ENCODE measurements at regions not wholly inside any gene's neighbourhood (a gene's known extent, or its start where the extent isn't known, plus 50 kb on each side); places are given as distances from the start of the nearest gene placed in this dataset.

DNA sequence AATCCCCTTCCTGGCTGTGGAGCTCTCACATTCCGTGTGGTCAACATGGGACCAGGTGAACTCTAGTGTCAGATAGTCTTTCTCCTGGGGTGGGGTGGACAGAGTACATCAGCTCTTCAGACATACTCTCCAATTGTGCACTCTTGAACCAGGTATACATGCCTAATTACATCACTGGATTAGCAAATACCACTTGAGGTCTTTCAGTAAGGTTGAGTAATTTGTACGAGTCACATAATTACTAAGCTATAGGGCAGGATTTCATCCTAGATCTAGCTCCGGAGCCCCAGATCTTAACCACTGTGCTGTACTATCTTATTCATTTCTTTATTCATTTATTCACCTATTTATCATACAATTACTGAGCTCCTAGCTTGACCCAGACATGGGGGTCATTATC is 821.3 kb downstream of the TFAP2A start:
- TF ChIP-seq FOXP2 (optimal IDR thresholded peaks at IDR 0.05; ENCODE audit: borderline replicate concordance, extremely low read depth, extremely low read length, insufficient read depth) (no peak), POLR2AphosphoS5 (IDR thresholded peaks at IDR 0.05; ENCODE audit: low read depth, low read length) (no peak), TAF1 (IDR thresholded peaks at IDR 0.05; ENCODE audit: borderline replicate concordance, insufficient read depth, low read length) (no peak), SIN3A (IDR thresholded peaks at IDR 0.05; ENCODE audit: borderline replicate concordance, insufficient read depth, low read length) (no peak)
- TF ChIP-seq, protein P1, sequence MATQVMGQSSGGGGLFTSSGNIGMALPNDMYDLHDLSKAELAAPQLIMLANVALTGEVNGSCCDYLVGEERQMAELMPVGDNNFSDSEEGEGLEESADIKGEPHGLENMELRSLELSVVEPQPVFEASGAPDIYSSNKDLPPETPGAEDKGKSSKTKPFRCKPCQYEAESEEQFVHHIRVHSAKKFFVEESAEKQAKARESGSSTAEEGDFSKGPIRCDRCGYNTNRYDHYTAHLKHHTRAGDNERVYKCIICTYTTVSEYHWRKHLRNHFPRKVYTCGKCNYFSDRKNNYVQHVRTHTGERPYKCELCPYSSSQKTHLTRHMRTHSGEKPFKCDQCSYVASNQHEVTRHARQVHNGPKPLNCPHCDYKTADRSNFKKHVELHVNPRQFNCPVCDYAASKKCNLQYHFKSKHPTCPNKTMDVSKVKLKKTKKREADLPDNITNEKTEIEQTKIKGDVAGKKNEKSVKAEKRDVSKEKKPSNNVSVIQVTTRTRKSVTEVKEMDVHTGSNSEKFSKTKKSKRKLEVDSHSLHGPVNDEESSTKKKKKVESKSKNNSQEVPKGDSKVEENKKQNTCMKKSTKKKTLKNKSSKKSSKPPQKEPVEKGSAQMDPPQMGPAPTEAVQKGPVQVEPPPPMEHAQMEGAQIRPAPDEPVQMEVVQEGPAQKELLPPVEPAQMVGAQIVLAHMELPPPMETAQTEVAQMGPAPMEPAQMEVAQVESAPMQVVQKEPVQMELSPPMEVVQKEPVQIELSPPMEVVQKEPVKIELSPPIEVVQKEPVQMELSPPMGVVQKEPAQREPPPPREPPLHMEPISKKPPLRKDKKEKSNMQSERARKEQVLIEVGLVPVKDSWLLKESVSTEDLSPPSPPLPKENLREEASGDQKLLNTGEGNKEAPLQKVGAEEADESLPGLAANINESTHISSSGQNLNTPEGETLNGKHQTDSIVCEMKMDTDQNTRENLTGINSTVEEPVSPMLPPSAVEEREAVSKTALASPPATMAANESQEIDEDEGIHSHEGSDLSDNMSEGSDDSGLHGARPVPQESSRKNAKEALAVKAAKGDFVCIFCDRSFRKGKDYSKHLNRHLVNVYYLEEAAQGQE (IDR thresholded peaks at IDR 0.05; ENCODE audit: insufficient read depth in 1 of 2, low read depth in 2 of 2, low read length in 2 of 2), result no peak

DNA sequence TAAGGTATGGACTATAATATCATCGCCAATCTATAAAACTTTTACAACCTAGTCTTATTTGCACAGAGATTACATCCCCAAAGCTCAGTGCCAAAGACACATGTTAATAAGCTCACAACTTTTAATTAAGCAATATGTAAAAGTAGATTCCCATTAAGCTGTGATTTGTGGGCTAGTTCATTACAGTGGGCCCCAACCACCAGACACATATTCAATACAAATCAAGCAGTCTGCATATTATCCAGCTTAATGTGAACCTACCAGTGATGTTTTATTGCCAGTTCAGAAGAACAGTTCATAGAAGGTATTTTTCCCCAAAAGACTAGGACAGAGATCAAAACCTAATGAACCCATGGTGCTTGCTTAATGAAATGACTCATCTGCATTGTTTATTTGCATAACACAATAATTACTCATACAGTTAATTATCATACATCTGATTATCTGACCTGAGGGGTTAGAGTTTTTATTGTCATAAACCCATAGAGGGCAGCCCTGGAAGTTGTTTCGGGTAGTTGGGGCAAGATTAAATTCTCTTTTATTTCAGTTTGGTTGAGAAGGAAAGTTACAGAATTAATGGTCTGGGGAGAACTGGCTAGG is 831.0 kb downstream of the TFAP2A start:
- TF ChIP-seq POLR2AphosphoS5 (IDR thresholded peaks at IDR 0.05; ENCODE audit: low read depth, low read length), result no peak
- TF ChIP-seq SIN3A (IDR thresholded peaks at IDR 0.05; ENCODE audit: borderline replicate concordance, insufficient read depth, low read length), result no peak
- TF ChIP-seq, protein P1 (IDR thresholded peaks at IDR 0.05; ENCODE audit: insufficient read depth in 1 of 2, low read depth in 2 of 2, low read length in 2 of 2), result no peak
- TF ChIP-seq FOXP2 (optimal IDR thresholded peaks at IDR 0.05; ENCODE audit: borderline replicate concordance, extremely low read depth, extremely low read length, insufficient read depth), result no peak
- no peak for TF ChIP-seq TAF1 (IDR thresholded peaks at IDR 0.05; ENCODE audit: borderline replicate concordance, insufficient read depth, low read length)

DNA sequence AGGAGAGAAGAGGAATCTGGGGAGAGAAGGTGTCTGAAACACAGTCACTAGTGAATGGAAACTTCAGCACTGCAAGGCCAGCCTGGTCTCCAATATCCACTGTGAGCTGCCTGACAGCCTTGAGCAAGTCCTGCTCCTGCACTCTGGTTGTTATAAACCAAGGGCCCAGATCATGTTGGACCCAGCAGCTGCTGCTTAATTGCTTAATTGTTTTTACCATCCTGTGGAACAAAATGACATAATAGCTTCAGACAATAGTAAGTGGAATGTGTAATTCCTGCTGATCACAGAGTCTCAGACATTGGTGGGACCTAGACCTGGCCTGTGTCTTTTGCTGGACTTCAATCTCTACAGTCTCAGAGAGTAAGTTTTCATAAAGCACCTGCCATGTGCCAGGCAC is 833.7 kb downstream of the TFAP2A start:
- TF ChIP-seq FOXP2 (optimal IDR thresholded peaks at IDR 0.05; ENCODE audit: borderline replicate concordance, extremely low read depth, extremely low read length, insufficient read depth) (no peak), SIN3A (IDR thresholded peaks at IDR 0.05; ENCODE audit: borderline replicate concordance, insufficient read depth, low read length) (no peak), TAF1 (IDR thresholded peaks at IDR 0.05; ENCODE audit: borderline replicate concordance, insufficient read depth, low read length) (no peak), POLR2AphosphoS5 (IDR thresholded peaks at IDR 0.05; ENCODE audit: low read depth, low read length) (no peak)
- TF ChIP-seq, protein P1 (IDR thresholded peaks at IDR 0.05; ENCODE audit: insufficient read depth in 1 of 2, low read depth in 2 of 2, low read length in 2 of 2), result no peak

DNA sequence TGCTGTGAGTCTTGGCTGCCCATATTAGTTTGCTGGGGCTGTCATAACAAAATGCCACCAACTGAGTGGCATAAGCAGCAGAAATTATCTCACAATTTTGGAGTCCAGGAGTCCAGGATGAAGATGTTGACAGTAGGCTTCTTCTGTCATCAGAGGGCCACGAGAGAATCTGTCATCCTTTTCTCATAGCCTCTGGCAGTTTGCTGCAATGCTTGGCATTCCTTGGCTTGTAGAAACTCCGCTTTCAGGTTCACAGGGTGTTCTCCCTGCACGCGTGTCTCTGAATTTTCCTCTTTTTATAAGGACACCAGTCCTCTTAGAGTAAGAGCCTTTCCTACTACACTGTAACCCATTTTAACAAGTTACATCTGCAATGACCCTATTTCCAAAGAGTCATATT is 838.4 kb downstream of the TFAP2A start:
- TF ChIP-seq POLR2AphosphoS5 (IDR thresholded peaks at IDR 0.05; ENCODE audit: low read depth, low read length) (no peak), FOXP2 (optimal IDR thresholded peaks at IDR 0.05; ENCODE audit: borderline replicate concordance, extremely low read depth, extremely low read length, insufficient read depth) (no peak), SIN3A (IDR thresholded peaks at IDR 0.05; ENCODE audit: borderline replicate concordance, insufficient read depth, low read length) (no peak), TAF1 (IDR thresholded peaks at IDR 0.05; ENCODE audit: borderline replicate concordance, insufficient read depth, low read length) (no peak)
- TF ChIP-seq, protein P1 (IDR thresholded peaks at IDR 0.05; ENCODE audit: insufficient read depth in 1 of 2, low read depth in 2 of 2, low read length in 2 of 2), result no peak

Measured in PFSK-1 (cell line).